ENCODE measurements at regions not wholly inside any gene's neighbourhood (a gene's known extent, or its start where the extent isn't known, plus 50 kb on each side); places are given as distances from the start of the nearest gene placed in this dataset.

- ATAC-seq (ENCODE audit: low read depth) (no peak), DNase-seq (ENCODE audit: low spot score) (peak; percentile 49)
- Histone ChIP-seq H3K27me3 (ENCODE audit: insufficient read depth, poor library complexity, severe bottlenecking) (no peaks in the 10 kb centered on the region), H3K9me3 (ENCODE audit: severe bottlenecking) (no peaks in the 10 kb centered on the region), H3K4me3 (ENCODE audit: severe bottlenecking) (no peak overlapping the region), H3K4me1 (ENCODE audit: insufficient read depth, poor library complexity, severe bottlenecking) (no peaks in the 10 kb centered on the region), H3K36me3 (ENCODE audit: low read depth) (no peaks in the 10 kb centered on the region), H3K27ac (ENCODE audit: poor library complexity, severe bottlenecking) (no peak overlapping the region)
- TF ChIP-seq CTCF (IDR thresholded peaks at IDR 0.05; ENCODE audit: poor library complexity, severe bottlenecking): no peak
These were observed 927.9 kb downstream of the BRD1 start for GRCh38 chr22:48899523-48900326.

GRCh38 chr22:48898524-48899250 is 929.0 kb downstream of the BRD1 start:
- no peak for ATAC-seq (ENCODE audit: low read depth)

GRCh38 chr22:48897645-48898370 is 929.9 kb downstream of the BRD1 start:
- DNase-seq (ENCODE audit: low spot score): peak; percentile 48
- Histone ChIP-seq H3K9me3 (ENCODE audit: severe bottlenecking) (no peaks in the 10 kb centered on the region), H3K27ac (ENCODE audit: poor library complexity, severe bottlenecking) (no peak overlapping the region), H3K4me1 (ENCODE audit: insufficient read depth, poor library complexity, severe bottlenecking) (no peaks in the 10 kb centered on the region), H3K4me3 (ENCODE audit: severe bottlenecking) (no peak overlapping the region), H3K36me3 (ENCODE audit: low read depth) (no peaks in the 10 kb centered on the region), H3K27me3 (ENCODE audit: insufficient read depth, poor library complexity, severe bottlenecking) (no peaks in the 10 kb centered on the region)
- no peak for ATAC-seq (ENCODE audit: low read depth)
- no peak for TF ChIP-seq CTCF (IDR thresholded peaks at IDR 0.05; ENCODE audit: poor library complexity, severe bottlenecking)

More at GRCh38 chr22:48898524-48899250, 929.0 kb downstream of the BRD1 start:
- H3K4me3 ChIP-seq (ENCODE audit: severe bottlenecking): no peak overlapping the region
- H3K9me3 ChIP-seq (ENCODE audit: severe bottlenecking): no peaks in the 10 kb centered on the region
- no peak for TF ChIP-seq CTCF (IDR thresholded peaks at IDR 0.05; ENCODE audit: poor library complexity, severe bottlenecking)
- no peaks in the 10 kb centered on the region for H3K4me1 ChIP-seq (ENCODE audit: insufficient read depth, poor library complexity, severe bottlenecking)
- H3K27ac ChIP-seq (ENCODE audit: poor library complexity, severe bottlenecking): no peak overlapping the region
- no peaks in the 10 kb centered on the region for H3K27me3 ChIP-seq (ENCODE audit: insufficient read depth, poor library complexity, severe bottlenecking)
- no peaks in the 10 kb centered on the region for H3K36me3 ChIP-seq (ENCODE audit: low read depth)
- peak; percentile 29 for DNase-seq (ENCODE audit: low spot score)

- no peak overlapping the region for H3K4me3 ChIP-seq (ENCODE audit: severe bottlenecking)
- no peaks in the 10 kb centered on the region for H3K4me1 ChIP-seq (ENCODE audit: insufficient read depth, poor library complexity, severe bottlenecking)
- no peaks in the 10 kb centered on the region for H3K36me3 ChIP-seq (ENCODE audit: low read depth)
- H3K27me3 ChIP-seq (ENCODE audit: insufficient read depth, poor library complexity, severe bottlenecking): no peaks in the 10 kb centered on the region
- no peaks in the 10 kb centered on the region for H3K9me3 ChIP-seq (ENCODE audit: severe bottlenecking)
- no peak for ATAC-seq (ENCODE audit: low read depth)
- no peak for TF ChIP-seq CTCF (IDR thresholded peaks at IDR 0.05; ENCODE audit: poor library complexity, severe bottlenecking)
- H3K27ac ChIP-seq (ENCODE audit: poor library complexity, severe bottlenecking): no peak overlapping the region
- peak; percentile 32 for DNase-seq (ENCODE audit: low spot score)
These were observed 930.7 kb downstream of the BRD1 start for GRCh38 chr22:48896766-48897644.
